MM.1S (cell line): ENCODE measurements at regions not wholly inside any gene's neighbourhood (a gene's known extent, or its start where the extent isn't known, plus 50 kb on each side); places are given as distances from the start of the nearest gene placed in this dataset.
"Not testable (repeated sequence)": the region's sequence is repeated elsewhere in the genome, so short reads cannot be mapped to it uniquely, and the experiment has no call there.

Experiments
- DNase-seq: peaks from one replicate; pipeline ENCODE4 v3.0.0-alpha.2; 2015
- H2AFZ ChIP-seq: fragments of 300-600 bp; sonication (generic); 2 replicates; pipeline ENCODE4 v1.6.0; 2016; ENCODE audit warnings: antibody characterized with exemption, low read length
- H3F3A ChIP-seq: fragments of 300-600 bp; sonication (generic); 2 replicates; pipeline ENCODE4 v1.6.1; 2016; ENCODE audit warnings: mild to moderate bottlenecking, antibody characterized with exemption, low read length, moderate library complexity, mixed read lengths; ENCODE audit not compliant: insufficient read depth
- H3K27ac ChIP-seq: fragments of 300-600 bp; sonication (generic); 2 replicates; pipeline ENCODE4 v1.5.1; 2016; ENCODE audit warnings: mild to moderate bottlenecking, low read length
- H3K27me3 ChIP-seq: fragments of 300-600 bp; sonication (generic); replicated peaks from 2 replicates; pipeline ENCODE4 v1.6.0; 2016; ENCODE audit warnings: low read length; ENCODE audit not compliant: insufficient read depth
- H3K36me3 ChIP-seq: fragments of 300-600 bp; sonication (generic); replicated peaks from 2 replicates; pipeline ENCODE4 v1.6.1; 2016; ENCODE audit warnings: mild to moderate bottlenecking, low read length, mixed read lengths; ENCODE audit not compliant: insufficient read depth
- H3K4me1 ChIP-seq: fragments of 300-600 bp; sonication (generic); 2 replicates; pipeline ENCODE4 v1.6.1; 2016; ENCODE audit warnings: low read length, mixed read lengths
- H3K4me2 ChIP-seq: fragments of 300-600 bp; sonication (generic); 2 replicates; pipeline ENCODE4 v1.6.0; 2016; ENCODE audit warnings: low read depth, low read length
- H3K4me3 ChIP-seq: fragments of 300-600 bp; sonication (generic); 2 replicates; pipeline ENCODE4 v1.5.1; 2016; ENCODE audit warnings: low read length, mixed read lengths
- H3K79me2 ChIP-seq: fragments of 300-600 bp; sonication (generic); 2 replicates; pipeline ENCODE4 v1.6.1; 2016; ENCODE audit warnings: mixed run types, low read length, mixed read lengths
- H3K9ac ChIP-seq: fragments of 300-600 bp; sonication (generic); 2 replicates; pipeline ENCODE4 v1.6.1; 2016; ENCODE audit warnings: low read length, mixed read lengths
- H3K9me2 ChIP-seq: fragments of 300-600 bp; sonication (generic); replicated peaks from 2 replicates; pipeline ENCODE4 v1.6.1; 2016; ENCODE audit warnings: mild to moderate bottlenecking, low read length, mixed read lengths; ENCODE audit not compliant: insufficient read depth
- H3K9me3 ChIP-seq: fragments of 300-600 bp; sonication (generic); replicated peaks from 2 replicates; pipeline ENCODE4 v1.6.1; 2016; ENCODE audit warnings: mild to moderate bottlenecking, low read length, mixed read lengths; ENCODE audit not compliant: insufficient read depth
- H4K20me1 ChIP-seq: fragments of 300-600 bp; sonication (generic); 2 replicates; pipeline ENCODE4 v1.6.1; 2016; ENCODE audit warnings: mild to moderate bottlenecking, low read length, moderate library complexity, mixed read lengths; ENCODE audit not compliant: insufficient read depth
- EZH2 ChIP-seq: fragments of 300-600 bp; sonication (generic); optimal IDR thresholded peaks from 2 replicates; pipeline ENCODE3; 2017; ENCODE audit warnings: low read depth, mild to moderate bottlenecking, antibody characterized with exemption, low read length, mixed read lengths
- EZH2phosphoT487 ChIP-seq: fragments of 300-600 bp; sonication (generic); IDR thresholded peaks from 2 replicates; pipeline ENCODE4 v1.6.1; 2018; ENCODE audit warnings: antibody characterized with exemption, low read length
- TF ChIP-seq, protein P1 (sequence below): fragments of 300-600 bp; sonication (generic); IDR thresholded peaks from 2 replicates; pipeline ENCODE4 v1.5.1; 2016; ENCODE audit warnings: antibody characterized with exemption, low read length, mixed read lengths

DNA sequence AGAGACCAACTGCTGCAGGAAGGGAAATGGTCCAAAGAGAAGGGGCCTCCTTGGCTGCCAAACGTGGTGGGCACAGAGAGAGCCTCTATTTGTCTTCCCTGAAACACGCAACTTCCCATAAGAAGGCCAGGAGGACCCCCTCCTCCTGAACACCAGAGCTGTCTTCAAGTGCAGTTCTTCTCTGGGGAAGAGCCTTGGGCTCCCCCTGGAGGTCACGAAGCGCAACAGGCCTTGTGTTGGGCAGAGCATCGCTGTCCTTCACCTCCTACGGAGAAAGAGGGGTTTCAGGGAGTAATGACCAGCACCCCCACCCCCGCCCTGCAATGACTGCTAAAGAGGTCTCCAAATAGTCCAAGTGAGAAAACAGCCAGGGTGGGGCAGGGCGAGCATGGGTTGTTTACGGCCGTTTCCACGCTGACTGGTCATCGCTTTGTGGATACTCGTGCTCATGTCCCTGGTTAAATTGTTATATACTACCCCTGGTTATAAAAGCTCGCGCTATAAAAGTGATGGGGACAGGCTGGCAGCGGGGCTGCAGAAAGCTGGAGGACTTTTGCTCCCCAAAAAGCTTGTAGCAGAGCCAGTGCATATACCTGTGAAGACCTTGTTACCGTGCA lies 397.5 kb upstream of the ATP10A start:
- H3K27me3 ChIP-seq, result no peaks in the 10 kb centered on the region
- no peak overlapping the region for H3K27ac ChIP-seq
- no peak overlapping the region for H3K4me3 ChIP-seq
- H3K79me2 ChIP-seq, result no peaks in the 10 kb centered on the region
- no peak overlapping the region for H3K4me2 ChIP-seq
- TF ChIP-seq, protein P1, sequence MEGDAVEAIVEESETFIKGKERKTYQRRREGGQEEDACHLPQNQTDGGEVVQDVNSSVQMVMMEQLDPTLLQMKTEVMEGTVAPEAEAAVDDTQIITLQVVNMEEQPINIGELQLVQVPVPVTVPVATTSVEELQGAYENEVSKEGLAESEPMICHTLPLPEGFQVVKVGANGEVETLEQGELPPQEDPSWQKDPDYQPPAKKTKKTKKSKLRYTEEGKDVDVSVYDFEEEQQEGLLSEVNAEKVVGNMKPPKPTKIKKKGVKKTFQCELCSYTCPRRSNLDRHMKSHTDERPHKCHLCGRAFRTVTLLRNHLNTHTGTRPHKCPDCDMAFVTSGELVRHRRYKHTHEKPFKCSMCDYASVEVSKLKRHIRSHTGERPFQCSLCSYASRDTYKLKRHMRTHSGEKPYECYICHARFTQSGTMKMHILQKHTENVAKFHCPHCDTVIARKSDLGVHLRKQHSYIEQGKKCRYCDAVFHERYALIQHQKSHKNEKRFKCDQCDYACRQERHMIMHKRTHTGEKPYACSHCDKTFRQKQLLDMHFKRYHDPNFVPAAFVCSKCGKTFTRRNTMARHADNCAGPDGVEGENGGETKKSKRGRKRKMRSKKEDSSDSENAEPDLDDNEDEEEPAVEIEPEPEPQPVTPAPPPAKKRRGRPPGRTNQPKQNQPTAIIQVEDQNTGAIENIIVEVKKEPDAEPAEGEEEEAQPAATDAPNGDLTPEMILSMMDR, result peak; percentile 46
- TF ChIP-seq EZH2phosphoT487 (no peak), EZH2 (no peak)
- no peaks in the 10 kb centered on the region for H3K4me1 ChIP-seq
- no peaks in the 10 kb centered on the region for H3F3A ChIP-seq
- no peaks in the 10 kb centered on the region for H4K20me1 ChIP-seq
- no peak overlapping the region for H3K9ac ChIP-seq
- no peak overlapping the region for H2AFZ ChIP-seq
- no peaks in the 10 kb centered on the region for H3K9me2 ChIP-seq
- DNase-seq, result no peak
- H3K9me3 ChIP-seq, result no peaks in the 10 kb centered on the region; the same call in 1 of the 2 replicates
- no peaks in the 10 kb centered on the region for H3K36me3 ChIP-seq

DNA sequence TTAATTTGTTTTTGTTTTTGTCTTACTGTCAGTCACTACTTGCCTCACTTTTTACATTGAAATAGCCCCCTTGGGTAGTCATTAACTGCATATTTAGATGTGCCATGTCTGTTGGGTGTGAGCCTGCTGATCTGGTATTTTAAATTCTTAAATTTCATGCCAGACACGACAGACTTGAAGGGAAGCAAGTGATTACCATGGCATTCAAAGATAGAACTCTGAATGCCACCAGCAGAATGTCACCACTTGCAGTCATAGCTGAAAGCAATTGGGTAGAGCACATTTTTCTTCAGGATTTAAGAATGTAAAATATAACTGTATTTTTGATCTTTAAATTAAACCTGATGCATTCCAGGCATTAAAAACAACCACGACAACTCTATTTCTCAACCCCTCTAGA lies 396.5 kb upstream of the ATP10A start:
- H3F3A ChIP-seq, result no peaks in the 10 kb centered on the region
- no peak overlapping the region for H3K27ac ChIP-seq
- H3K36me3 ChIP-seq, result no peaks in the 10 kb centered on the region
- no peaks in the 10 kb centered on the region for H3K9me3 ChIP-seq
- H3K4me2 ChIP-seq, result no peak overlapping the region
- no peaks in the 10 kb centered on the region for H3K4me1 ChIP-seq
- H2AFZ ChIP-seq, result no peak overlapping the region
- no peaks in the 10 kb centered on the region for H3K27me3 ChIP-seq
- H3K9me2 ChIP-seq, result no peaks in the 10 kb centered on the region
- DNase-seq, result no peak
- no peak overlapping the region for H3K4me3 ChIP-seq
- no peaks in the 10 kb centered on the region for H4K20me1 ChIP-seq
- no peaks in the 10 kb centered on the region for H3K79me2 ChIP-seq
- TF ChIP-seq, protein P1, result no peak
- TF ChIP-seq EZH2, result no peak
- TF ChIP-seq EZH2phosphoT487, result no peak
- H3K9ac ChIP-seq, result no peak overlapping the region

DNA sequence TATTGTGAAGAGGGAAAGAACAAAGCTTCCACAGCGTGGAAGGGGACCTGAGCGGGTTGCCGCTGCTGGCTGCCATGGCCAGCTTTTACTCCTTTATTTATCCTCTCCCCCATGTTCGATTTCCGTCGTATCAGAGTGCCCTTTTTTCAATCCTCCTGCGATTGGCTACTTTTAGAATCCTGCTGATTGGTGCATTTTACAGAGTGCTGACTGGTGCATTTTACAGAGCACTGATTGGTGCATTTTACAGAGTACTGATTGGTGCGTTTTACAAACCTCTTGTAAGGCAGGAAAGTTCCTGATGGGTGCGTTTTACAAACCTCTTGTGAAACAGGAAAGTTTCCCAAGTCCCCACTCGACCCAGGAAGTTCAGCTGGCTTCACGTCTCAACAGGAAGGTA lies 381.7 kb upstream of the ATP10A start:
- H4K20me1 ChIP-seq, H3K4me2 ChIP-seq, H3K9me2 ChIP-seq: not testable (repeated sequence)

DNA sequence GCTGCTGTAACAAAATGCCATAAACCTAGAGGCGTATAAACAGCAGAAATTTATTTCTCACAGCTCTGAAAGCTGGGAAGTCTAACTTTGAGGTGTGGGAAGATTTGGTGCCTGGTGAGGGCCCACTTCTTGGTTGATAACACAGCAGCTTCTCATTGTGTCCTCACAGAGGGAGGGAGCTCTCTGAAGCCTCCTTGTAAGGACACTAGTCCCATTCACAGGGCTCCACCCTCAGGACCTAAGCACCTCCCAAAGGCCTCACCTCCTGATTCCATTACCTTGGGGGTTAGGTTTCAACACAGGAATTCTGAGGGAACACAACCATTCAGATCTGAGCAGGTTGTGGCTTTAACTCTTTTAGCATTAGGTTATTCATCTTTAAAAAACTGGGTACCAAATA lies 380.3 kb upstream of the ATP10A start:
- Histone ChIP-seq H4K20me1 (no peaks in the 10 kb centered on the region), H3K79me2 (no peaks in the 10 kb centered on the region), H3K9me3 (no peaks in the 10 kb centered on the region), H2AFZ (no peak overlapping the region), H3K9ac (no peak overlapping the region), H3K4me3 (no peak overlapping the region), H3F3A (no peaks in the 10 kb centered on the region), H3K4me1 (no peaks in the 10 kb centered on the region), H3K9me2 (no peaks in the 10 kb centered on the region), H3K27me3 (no peaks in the 10 kb centered on the region), H3K4me2 (no peak overlapping the region), H3K27ac (no peak overlapping the region), H3K36me3 (no peaks in the 10 kb centered on the region)
- DNase-seq, result no peak
- TF ChIP-seq, protein P1, result no peak
- TF ChIP-seq EZH2 (no peak), EZH2phosphoT487 (no peak)

More for the DNA sequence above, 381.7 kb upstream of the ATP10A start:
- H3K9me3 ChIP-seq, H3K36me3 ChIP-seq, H3K27ac ChIP-seq, H3K9ac ChIP-seq, H3K4me1 ChIP-seq, H2AFZ ChIP-seq, H3K27me3 ChIP-seq, H3F3A ChIP-seq, H3K4me3 ChIP-seq, DNase-seq, H3K79me2 ChIP-seq: not testable (repeated sequence)
